GM12878 (cell line): ENCODE measurements at regions not wholly inside any gene's neighbourhood (a gene's known extent, or its start where the extent isn't known, plus 50 kb on each side); places are given as distances from the start of the nearest gene placed in this dataset.

ENCODE experiments used
- CHD1 ChIP-seq: IDR thresholded peaks from 2 replicates; pipeline ENCODE4 v1.6.1; 2012; ENCODE audit warnings: low read depth, low read length, improper control_type of control experiment
- ESRRA ChIP-seq: IDR thresholded peaks from 2 replicates; pipeline ENCODE4 v1.6.1; 2012; ENCODE audit warnings: mild to moderate bottlenecking, low read length, improper control_type of control experiment
- IKZF2 ChIP-seq, 2 experiments: fragments of 450-650 bp; IDR thresholded peaks; 2 replicates each; pipeline ENCODE4 v1.6.1; 2017; ENCODE audit warnings: mild to moderate bottlenecking in 2 of 2, moderate library complexity in 2 of 2
- IRF5 ChIP-seq: fragments of 450-650 bp; IDR thresholded peaks from 2 replicates; pipeline ENCODE4 v1.6.1; 2017; ENCODE audit warnings: borderline replicate concordance
- LARP7 ChIP-seq: fragments of 450-650 bp; IDR thresholded peaks from 2 replicates; pipeline ENCODE4 v1.6.1; 2017; ENCODE audit warnings: mild to moderate bottlenecking
- NFIC ChIP-seq: IDR thresholded peaks from 2 replicates; pipeline ENCODE4 v1.6.1; 2012; ENCODE audit warnings: low read depth, mild to moderate bottlenecking, inconsistent platforms, low read length, moderate library complexity
- RCOR1 ChIP-seq: conservative IDR thresholded peaks from 2 replicates; pipeline ENCODE4 v1.6.1; 2012; ENCODE audit warnings: low read depth, low read length, improper control_type of control experiment
- SIX5 ChIP-seq: IDR thresholded peaks from 2 replicates; pipeline ENCODE4 v1.6.1; 2011; ENCODE audit warnings: mild to moderate bottlenecking, low read depth, low read length, moderate library complexity; ENCODE audit not compliant: severe bottlenecking
- SMAD1 ChIP-seq: fragments of 450-650 bp; IDR thresholded peaks from 2 replicates; pipeline ENCODE4 v1.6.1; 2018; ENCODE audit warnings: mild to moderate bottlenecking, low read depth; ENCODE audit not compliant: partially characterized antibody
- ZBTB40 ChIP-seq: fragments of 450-650 bp; IDR thresholded peaks from 2 replicates; pipeline ENCODE4 v1.6.1; 2016; ENCODE audit warnings: mild to moderate bottlenecking, moderate library complexity, borderline replicate concordance

DNA sequence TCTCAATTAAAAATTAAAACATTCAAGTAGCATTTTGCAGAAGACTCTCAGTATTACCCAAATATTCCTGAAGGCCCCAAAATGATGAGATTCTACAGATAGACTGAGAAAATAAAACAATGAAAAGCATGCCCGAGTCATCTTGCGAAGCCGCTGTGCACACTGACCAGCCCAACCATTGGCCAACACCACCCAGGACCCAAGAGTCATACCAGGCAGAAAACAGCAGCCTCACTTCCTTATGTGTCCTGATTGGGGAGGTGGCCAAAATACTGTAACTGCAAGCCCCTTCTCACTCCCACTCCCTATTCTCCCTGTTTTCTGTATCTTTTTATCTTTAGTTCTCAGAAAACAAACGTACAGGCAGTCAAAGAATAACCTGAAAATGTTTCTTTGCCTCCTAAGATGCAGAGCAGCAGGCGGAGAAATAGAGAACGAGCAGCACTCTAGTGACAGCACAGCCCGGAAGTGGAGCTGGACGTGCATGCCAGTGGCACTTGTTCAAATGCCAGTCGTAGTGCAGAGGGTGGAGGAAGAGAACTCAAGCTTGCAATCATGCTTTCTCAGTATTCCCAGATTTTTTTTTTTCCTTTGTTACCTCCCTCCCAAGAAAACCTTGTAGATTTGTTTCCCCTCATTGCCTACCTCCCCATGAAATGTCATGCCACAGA is 182.3 kb upstream of the SOX9 start (continued):
- TF ChIP-seq IKZF2 (IDR thresholded peaks at IDR 0.05) (no peak), SIX5 (no peak), ESRRA (no peak), IRF5 (no peak), NFIC (no peak), SMAD1 (no peak), ZBTB40 (no peak), CHD1 (no peak), RCOR1 (no peak), LARP7 (no peak)
